ENCODE measurements at regions not wholly inside any gene's neighbourhood (a gene's known extent, or its start where the extent isn't known, plus 50 kb on each side); places are given as distances from the start of the nearest gene placed in this dataset.

- no peak for DNase-seq (ENCODE audit: low read depth in 2 of 3, low spot score in 2 of 3)
Observed at GRCh38 chr10:78291722-78292121, 258.1 kb downstream of the RPS24 start.

GRCh38 chr10:78292250-78292981 is 258.8 kb downstream of the RPS24 start:
- DNase-seq (ENCODE audit: low read depth in 2 of 3, low spot score in 2 of 3) = peak in 2 of 3 donors; percentile 24 to 73

DNA sequence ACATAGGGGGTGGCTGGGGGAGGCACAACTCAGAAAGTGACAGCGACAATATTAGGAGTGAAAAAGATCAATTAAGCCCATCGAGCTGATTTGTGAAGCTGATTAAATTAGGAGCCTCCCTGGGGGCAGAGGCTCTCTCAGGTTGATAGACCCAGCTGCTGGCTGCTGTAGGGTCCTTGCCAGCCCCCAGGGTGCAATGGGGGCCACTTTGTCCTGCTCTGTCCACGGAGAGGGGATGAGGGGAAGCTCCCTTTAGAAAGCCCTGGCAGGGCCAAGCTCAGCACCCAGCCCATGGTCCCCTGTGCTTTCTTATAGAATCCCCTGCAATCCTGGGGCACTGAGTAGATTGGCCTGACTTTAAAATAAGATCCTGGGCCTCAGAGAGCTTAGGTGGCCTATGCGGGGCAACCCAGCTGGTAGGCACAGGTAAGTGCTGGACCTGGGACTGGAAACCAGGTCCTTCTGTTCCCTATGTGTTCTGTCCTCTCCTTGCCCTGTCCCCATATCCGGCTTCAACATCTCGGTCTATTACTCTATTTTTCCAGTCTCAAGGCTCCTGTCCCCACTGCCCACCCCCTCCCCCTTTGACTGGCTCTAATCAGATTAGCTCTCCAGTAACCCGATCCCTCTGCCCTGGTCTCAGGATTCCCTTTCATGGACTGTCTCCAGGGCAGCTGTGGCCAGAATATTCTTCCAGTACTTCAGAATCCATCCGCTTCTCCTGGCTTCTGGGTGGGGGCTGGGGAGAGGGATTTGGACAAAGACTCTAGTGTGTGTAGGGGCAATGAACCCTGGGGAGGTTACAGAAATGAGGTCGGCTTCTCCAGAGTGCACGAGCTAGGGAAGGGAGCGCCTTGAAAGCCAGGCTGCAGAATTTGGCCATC is 259.6 kb downstream of the RPS24 start:
- no peak for DNase-seq (ENCODE audit: low read depth in 2 of 3, low spot score in 2 of 3)

GRCh38 chr10:78295242-78295641 is 261.6 kb downstream of the RPS24 start:
- no peak for DNase-seq (ENCODE audit: low read depth in 2 of 3, low spot score in 2 of 3)

GRCh38 chr10:78296785-78297184 is 263.1 kb downstream of the RPS24 start:
- peak in 1 of 3 donors; percentile 60 for DNase-seq (ENCODE audit: low read depth in 2 of 3, low spot score in 2 of 3)

GRCh38 chr10:78297997-78298396 is 264.3 kb downstream of the RPS24 start:
- DNase-seq (ENCODE audit: low read depth in 2 of 3, low spot score in 2 of 3) = no peak

DNA sequence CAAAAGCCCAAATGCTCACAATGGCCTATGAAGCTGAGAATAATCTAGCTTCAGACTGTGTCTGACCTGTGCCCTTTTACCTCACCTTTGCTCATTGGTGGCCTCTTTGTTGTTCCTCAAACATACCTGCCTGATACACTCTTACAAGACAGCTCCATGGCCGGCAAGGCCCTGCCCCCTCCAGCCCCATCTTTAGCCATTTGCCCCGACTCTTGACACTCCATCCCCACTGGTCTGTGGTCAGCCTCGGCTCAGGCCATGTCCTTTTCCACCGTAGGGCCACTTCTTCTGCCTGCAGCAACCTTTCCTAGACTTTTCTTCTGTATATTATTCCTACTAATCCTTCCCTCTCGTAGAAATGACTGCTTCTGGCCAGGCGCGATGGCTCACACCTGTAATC is 265.2 kb downstream of the RPS24 start:
- DNase-seq (ENCODE audit: low read depth in 2 of 3, low spot score in 2 of 3) = no peak

DNA sequence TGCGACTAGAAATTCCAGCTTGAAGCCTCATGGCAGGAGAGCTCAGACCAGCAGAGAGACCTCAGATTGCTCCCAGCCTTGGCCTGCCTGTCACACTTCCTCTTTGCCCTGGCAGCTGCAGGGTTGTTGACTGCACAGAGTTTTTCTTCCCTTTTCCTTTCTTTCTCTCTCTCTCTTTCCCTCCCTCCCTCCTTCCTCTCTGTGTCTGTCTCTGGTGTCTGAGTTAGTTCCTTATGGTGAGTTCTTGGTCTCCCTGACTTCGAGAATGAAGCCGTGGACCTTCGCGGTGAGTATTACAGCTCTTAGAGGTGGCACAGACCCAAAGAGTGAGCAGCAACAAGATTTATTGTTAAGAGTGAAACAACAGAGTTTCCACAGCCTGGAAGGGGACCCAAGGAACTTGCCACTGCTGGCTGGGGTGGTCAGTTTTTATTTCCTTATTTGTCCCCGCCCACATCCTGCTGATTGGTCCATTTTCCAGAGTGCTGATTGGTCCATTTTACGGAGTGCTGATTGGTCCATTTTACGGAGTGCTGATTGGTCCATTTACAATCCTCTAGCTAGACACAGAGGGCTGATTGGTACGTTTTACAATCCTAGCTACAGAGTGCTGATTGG is 266.3 kb downstream of the RPS24 start:
- DNase-seq (ENCODE audit: low read depth in 2 of 3, low spot score in 2 of 3) = peak in 2 of 3 donors; percentile 47 to 74

DNA sequence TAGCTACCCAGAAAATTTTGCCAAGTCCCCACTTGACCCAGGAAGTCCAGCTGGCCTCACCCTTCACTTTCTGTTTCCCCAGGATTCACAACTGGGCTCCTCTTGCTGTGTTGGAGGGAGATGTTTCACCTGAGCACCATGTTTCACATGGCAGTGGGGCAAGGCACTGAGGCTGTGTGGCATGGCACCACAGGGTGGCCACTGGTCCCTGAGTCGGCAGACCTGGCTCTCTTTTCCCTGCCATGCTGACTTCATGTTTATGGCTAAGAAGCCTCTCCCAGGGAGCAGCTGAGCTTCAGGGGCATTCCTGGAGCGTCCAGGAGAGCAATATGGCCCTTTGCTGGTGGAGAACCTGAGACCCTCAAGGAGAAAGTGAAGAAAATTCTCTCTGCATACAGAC is 266.9 kb downstream of the RPS24 start:
- DNase-seq (ENCODE audit: low read depth in 2 of 3, low spot score in 2 of 3) = no peak

- DNase-seq (ENCODE audit: low read depth in 2 of 3, low spot score in 2 of 3) = no peak
Observed at GRCh38 chr10:78301481-78301880, 267.8 kb downstream of the RPS24 start.

- peak in 1 of 3 donors; percentile 23 for DNase-seq (ENCODE audit: low read depth in 2 of 3, low spot score in 2 of 3)
Observed at GRCh38 chr10:78301891-78302738, 268.5 kb downstream of the RPS24 start.

DNA sequence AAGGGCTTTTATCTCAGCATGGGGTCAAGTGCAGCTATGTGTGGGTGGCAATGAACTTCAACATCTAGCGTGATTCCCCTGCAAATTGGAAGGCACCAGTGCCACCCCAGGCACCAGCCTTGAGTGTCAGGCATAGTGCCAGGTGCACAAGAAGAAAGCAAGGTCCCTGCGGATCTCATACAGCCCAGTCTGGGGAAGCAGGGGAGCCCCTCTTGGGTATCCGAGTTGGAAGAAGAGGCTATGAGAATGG is 269.0 kb downstream of the RPS24 start:
- no peak for DNase-seq (ENCODE audit: low read depth in 2 of 3, low spot score in 2 of 3)

GRCh38 chr10:78302989-78303854 is 269.6 kb downstream of the RPS24 start:
- DNase-seq (ENCODE audit: low read depth in 2 of 3, low spot score in 2 of 3) = peak; percentile 95 to 99 (median 96)

GRCh38 chr10:78304091-78305045 is 270.7 kb downstream of the RPS24 start:
- peak in 1 of 3 donors; percentile 13 for DNase-seq (ENCODE audit: low read depth in 2 of 3, low spot score in 2 of 3)

GRCh38 chr10:78305311-78305710 is 271.6 kb downstream of the RPS24 start:
- DNase-seq (ENCODE audit: low read depth in 2 of 3, low spot score in 2 of 3) = no peak

- DNase-seq (ENCODE audit: low read depth in 2 of 3, low spot score in 2 of 3) = no peak
Observed at GRCh38 chr10:78306358-78306757, 272.7 kb downstream of the RPS24 start.

DNA sequence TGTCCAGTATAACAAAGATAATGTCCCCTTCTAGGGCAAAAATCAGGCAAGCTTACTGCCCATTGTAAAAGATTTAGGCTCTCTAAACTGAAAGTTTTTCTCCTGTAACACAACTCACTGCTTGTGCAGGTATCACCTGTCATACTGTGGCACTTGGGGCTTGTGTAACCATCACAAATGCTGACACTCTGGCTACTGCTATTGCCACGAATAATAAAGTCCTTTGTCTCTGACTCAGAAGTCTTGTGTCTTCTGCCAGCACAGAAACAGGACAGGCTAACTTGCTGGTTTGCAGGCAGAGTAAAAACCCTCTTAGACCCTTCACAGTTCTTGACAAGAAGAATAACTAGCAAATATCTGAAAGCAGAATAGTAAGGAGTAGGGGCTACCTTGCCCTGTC is 273.9 kb downstream of the RPS24 start:
- DNase-seq (ENCODE audit: low read depth in 2 of 3, low spot score in 2 of 3) = no peak

DNA sequence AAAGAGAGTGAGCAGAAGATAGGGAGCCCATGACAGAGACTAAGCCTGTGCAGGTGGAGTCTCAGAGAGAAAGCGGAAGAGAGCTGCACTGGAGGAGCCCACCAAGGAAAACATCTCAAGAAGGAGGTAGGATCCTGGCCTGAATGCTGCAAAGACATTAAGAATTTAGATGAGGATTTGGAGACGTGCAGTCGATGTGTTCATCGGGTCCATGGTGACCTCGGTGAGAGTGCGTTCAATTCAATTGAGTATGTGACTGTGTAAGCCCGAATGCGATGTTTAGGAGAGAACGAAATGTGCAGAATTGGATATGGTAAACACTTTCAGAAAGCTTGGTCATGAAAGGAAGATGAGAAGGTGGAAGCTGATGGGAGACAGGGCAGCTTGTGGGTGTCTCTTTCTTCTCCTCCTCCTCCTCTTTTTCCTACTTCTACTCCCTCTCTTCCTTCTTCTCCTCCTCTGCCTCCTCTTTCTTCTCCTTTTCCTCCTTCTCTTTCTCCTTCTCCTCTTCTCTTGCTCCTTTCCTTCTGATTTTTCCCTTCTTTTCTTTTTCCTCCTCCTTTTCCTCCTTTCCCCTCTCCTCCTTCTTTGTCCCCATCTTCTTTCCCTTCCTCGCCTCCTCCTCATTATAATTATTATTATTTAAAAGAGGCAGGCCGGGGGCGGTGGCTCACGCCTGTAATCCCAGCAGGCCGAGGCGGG is 276.0 kb downstream of the RPS24 start:
- DNase-seq (ENCODE audit: low read depth in 2 of 3, low spot score in 2 of 3) = no peak

Data from hematopoietic multipotent progenitor cell (in vitro differentiated cells).